ENCODE measurements at regions not wholly inside any gene's neighbourhood (a gene's known extent, or its start where the extent isn't known, plus 50 kb on each side); places are given as distances from the start of the nearest gene placed in this dataset.

- TF ChIP-seq CUX1 (IDR thresholded peaks at IDR 0.05; ENCODE audit: insufficient replicate concordance, low read depth, low read length) (no peak), YY1 (IDR thresholded peaks at IDR 0.05; ENCODE audit: low read depth, low read length) (no peak)
Measured at GRCh38 chr10:8144496-8144895, 90.0 kb downstream of the GATA3 start (continued).

GRCh38 chr10:8146650-8147049, 92.2 kb downstream of the GATA3 start:
- DNase-seq (ENCODE audit: low read depth, low spot score): no peak
- H3K27me3 ChIP-seq (replicated peaks in 1 of 2; ENCODE audit: control insufficient read depth in 2 of 2, insufficient read depth in 2 of 2, low read length in 1 of 2): no peaks in the 10 kb centered on the region; a peak in 1 of 4 replicates
- H3K9me3 ChIP-seq (replicated peaks; ENCODE audit: control insufficient read depth, insufficient read depth, low read length): no peaks in the 10 kb centered on the region
- H4K20me1 ChIP-seq (ENCODE audit: control insufficient read depth, insufficient read depth): no peaks in the 10 kb centered on the region
- no peak for ATAC-seq
- no peak for FAIRE-seq
- POLR2A ChIA-PET: no interaction called here
- no peaks in the 10 kb centered on the region for H3K4me1 ChIP-seq (ENCODE audit: control insufficient read depth, insufficient read depth, low read length)
- H3K79me2 ChIP-seq (ENCODE audit: control insufficient read depth, insufficient read depth, low read length): no peaks in the 10 kb centered on the region
- SMC1A ChIA-PET (ENCODE audit: uncharacterized antibody, unreplicated experiment): no interaction called here
- H2AFZ ChIP-seq (ENCODE audit: control insufficient read depth, low read depth, low read length): no peak overlapping the region
- in situ Hi-C loops (cut with MboI): no loop called here
- RAD21 ChIA-PET (ENCODE audit: unreplicated experiment): no interaction called here
- CTCF ChIA-PET: interaction anchor here (1.0 kb wide), 1 partner anchor 12 kb away, joined by 3 read pairs; no protein-coding TSS in a partner anchor
- H3K4me3 ChIP-seq: no peak overlapping the region
- no peaks in the 10 kb centered on the region for H3K36me3 ChIP-seq (ENCODE audit: control insufficient read depth in 2 of 2, insufficient read depth in 2 of 2, low read length in 1 of 2)
- H3K4me2 ChIP-seq (ENCODE audit: control insufficient read depth, insufficient read depth): no peak overlapping the region
- no peak overlapping the region for H3K27ac ChIP-seq (ENCODE audit: control insufficient read depth, insufficient read depth)
- H3K9ac ChIP-seq (ENCODE audit: control insufficient read depth, insufficient read depth, low read length): no peak overlapping the region
- TF ChIP-seq, protein P1, sequence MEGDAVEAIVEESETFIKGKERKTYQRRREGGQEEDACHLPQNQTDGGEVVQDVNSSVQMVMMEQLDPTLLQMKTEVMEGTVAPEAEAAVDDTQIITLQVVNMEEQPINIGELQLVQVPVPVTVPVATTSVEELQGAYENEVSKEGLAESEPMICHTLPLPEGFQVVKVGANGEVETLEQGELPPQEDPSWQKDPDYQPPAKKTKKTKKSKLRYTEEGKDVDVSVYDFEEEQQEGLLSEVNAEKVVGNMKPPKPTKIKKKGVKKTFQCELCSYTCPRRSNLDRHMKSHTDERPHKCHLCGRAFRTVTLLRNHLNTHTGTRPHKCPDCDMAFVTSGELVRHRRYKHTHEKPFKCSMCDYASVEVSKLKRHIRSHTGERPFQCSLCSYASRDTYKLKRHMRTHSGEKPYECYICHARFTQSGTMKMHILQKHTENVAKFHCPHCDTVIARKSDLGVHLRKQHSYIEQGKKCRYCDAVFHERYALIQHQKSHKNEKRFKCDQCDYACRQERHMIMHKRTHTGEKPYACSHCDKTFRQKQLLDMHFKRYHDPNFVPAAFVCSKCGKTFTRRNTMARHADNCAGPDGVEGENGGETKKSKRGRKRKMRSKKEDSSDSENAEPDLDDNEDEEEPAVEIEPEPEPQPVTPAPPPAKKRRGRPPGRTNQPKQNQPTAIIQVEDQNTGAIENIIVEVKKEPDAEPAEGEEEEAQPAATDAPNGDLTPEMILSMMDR (IDR thresholded peaks at IDR 0.05 in 2 of 3, conservative IDR thresholded peaks at IDR 0.05 in 1 of 3; ENCODE audit: control insufficient read depth in 2 of 3, extremely low read depth in 1 of 3, insufficient read depth in 1 of 3, low read depth in 3 of 3, low read length in 3 of 3): no peak
- no peak for TF ChIP-seq NR2F1 (conservative IDR thresholded peaks at IDR 0.05)
- no peak for TF ChIP-seq MEF2A (IDR thresholded peaks at IDR 0.05; ENCODE audit: insufficient read depth, low read depth, low read length)
- no peak for TF ChIP-seq BCL11A (IDR thresholded peaks at IDR 0.05; ENCODE audit: low read depth, low read length)
- no peak for TF ChIP-seq RBBP5 (conservative IDR thresholded peaks at IDR 0.05)
- no peak for TF ChIP-seq JUNB (IDR thresholded peaks at IDR 0.05)
- no peak for TF ChIP-seq HDAC2 (IDR thresholded peaks at IDR 0.05)
- no peak for TF ChIP-seq DPF2 (IDR thresholded peaks at IDR 0.05)
- TF ChIP-seq ELK1 (IDR thresholded peaks at IDR 0.05; ENCODE audit: low read depth, low read length): no peak
- no peak for TF ChIP-seq ATF7 (IDR thresholded peaks at IDR 0.05; ENCODE audit: low read depth)
- no peak for TF ChIP-seq CREB1 (IDR thresholded peaks at IDR 0.05; ENCODE audit: low read depth)
- no peak for TF ChIP-seq IKZF2 (IDR thresholded peaks at IDR 0.05)
- no peak for TF ChIP-seq EZH2 (IDR thresholded peaks at IDR 0.05; ENCODE audit: borderline replicate concordance, control insufficient read depth, low read depth, low read length)
- BruUV-seq (replicated peaks): no TSS peak
- intact Hi-C loops (cut with micrococcal nuclease; ENCODE audit: unreplicated experiment): no loop called here
- 24% methylated on average over 9 of the region's 9 CpGs for WGBS (ENCODE audit: insufficient coverage, insufficient replicate concordance, low lambda C conversion rate, missing lambda C conversion rate)
